ENCODE measurements at regions not wholly inside any gene's neighbourhood (a gene's known extent, or its start where the extent isn't known, plus 50 kb on each side); places are given as distances from the start of the nearest gene placed in this dataset.
A peak's percentile ranks its signal among the peaks of the same experiment; 100 is the strongest.

GRCh38 chr9:117775591-117775990, 71.4 kb downstream of the TLR4 start:
- Histone ChIP-seq H3K4me3 (no peak overlapping the region), H3K9me3 (replicated peaks in 1 of 3) (no peaks in the 10 kb centered on the region), H3K36me3 (replicated peaks in 1 of 2) (no peaks in the 10 kb centered on the region), H3K4me1 (replicated peaks in 1 of 2) (peaks cover 0 to 7% of the 10 kb centered on the region in 2 donors), H3K27ac (no peak overlapping the region), H3K27me3 (no peaks in the 10 kb centered on the region)
- no peak for TF ChIP-seq CTCF (IDR thresholded peaks at IDR 0.05)
- TF ChIP-seq POLR2A (IDR thresholded peaks at IDR 0.05), result no peak
- intact Hi-C loops (cut with DNase I), result no loop called here
- DNase-seq, result no peak

GRCh38 chr9:117777823-117778222, 73.6 kb downstream of the TLR4 start:
- intact Hi-C loops (cut with DNase I), result no loop called here
- TF ChIP-seq CTCF (IDR thresholded peaks at IDR 0.05) (no peak), POLR2A (IDR thresholded peaks at IDR 0.05) (no peak)
- Histone ChIP-seq H3K9me3 (replicated peaks in 1 of 3) (no peaks in the 10 kb centered on the region), H3K27ac (no peak overlapping the region), H3K36me3 (replicated peaks in 1 of 2) (no peaks in the 10 kb centered on the region), H3K4me1 (replicated peaks in 1 of 2) (peaks cover 3 to 12% of the 10 kb centered on the region in 2 donors), H3K4me3 (no peak overlapping the region), H3K27me3 (no peaks in the 10 kb centered on the region)
- DNase-seq, result peak in 1 of 7 donors; percentile 5

- peaks cover 3 to 23% of the 10 kb centered on the region in 2 donors for H3K4me1 ChIP-seq (replicated peaks in 1 of 2)
- H3K9me3 ChIP-seq (replicated peaks in 1 of 3), result no peaks in the 10 kb centered on the region
- 73 to 84% (median 82%) methylated on average over 3 of the region's 3 CpGs for WGBS, 4 donors
- intact Hi-C loops (cut with DNase I), result loop anchor here in 1 of 2 donors (10.0 kb wide), 1 partner anchor 1585 kb away; the partner anchor contains the start of gene BRINP1
- TF ChIP-seq POLR2A (IDR thresholded peaks at IDR 0.05) (no peak), CTCF (IDR thresholded peaks at IDR 0.05) (no peak)
- no peaks in the 10 kb centered on the region for H3K36me3 ChIP-seq (replicated peaks in 1 of 2)
- no peak overlapping the region for H3K4me3 ChIP-seq
- no peak for DNase-seq
- H3K27ac ChIP-seq, result no peak overlapping the region
- H3K27me3 ChIP-seq, result no peaks in the 10 kb centered on the region
These were observed 75.6 kb downstream of the TLR4 start for GRCh38 chr9:117779760-117780159.

- H3K4me1 ChIP-seq (replicated peaks in 1 of 2), result peaks cover 3 to 27% of the 10 kb centered on the region in 2 donors
- H3K27ac ChIP-seq, result peak overlapping the region in 4 of 5 donors; percentile 16 to 72 (median 60)
- DNase-seq, result peak; percentile 72 to 93 (median 79)
- no peaks in the 10 kb centered on the region for H3K9me3 ChIP-seq (replicated peaks in 1 of 3)
- no peak for TF ChIP-seq POLR2A (IDR thresholded peaks at IDR 0.05)
- TF ChIP-seq CTCF (IDR thresholded peaks at IDR 0.05), result peak; percentile 68 to 98 (median 88)
- 10 to 11% (median 10%) methylated on average over 10 of the region's 10 CpGs for WGBS, 4 donors
- intact Hi-C loops (cut with DNase I), result loop anchor here in 1 of 2 donors (10.0 kb wide), 1 partner anchor 1582 kb away; the partner anchor contains the start of gene BRINP1
- H3K4me3 ChIP-seq, result peak overlapping the region in 1 of 4 donors; percentile 50
- no peaks in the 10 kb centered on the region for H3K36me3 ChIP-seq (replicated peaks in 1 of 2)
- H3K27me3 ChIP-seq, result no peaks in the 10 kb centered on the region
These were observed 79.0 kb downstream of the TLR4 start for GRCh38 chr9:117782931-117783788.

Measured in adrenal gland (tissue), 9 donors.